WTC11 (cell line): ENCODE measurements at regions not wholly inside any gene's neighbourhood (a gene's known extent, or its start where the extent isn't known, plus 50 kb on each side); places are given as distances from the start of the nearest gene placed in this dataset.

Experiments used
- ATF1 ChIP-seq: sonication (generic); formaldehyde crosslinking; IDR thresholded peaks from 2 replicates; pipeline ENCODE4 v1.8.1; 2023; ENCODE audit warnings: mild to moderate bottlenecking, moderate library complexity, missing genetic modification reagents
- ATF3 ChIP-seq: sonication (generic); formaldehyde crosslinking; conservative IDR thresholded peaks from 2 replicates; pipeline ENCODE4 v1.8.1; 2022; ENCODE audit warnings: mild to moderate bottlenecking, missing genetic modification reagents
- ATF6 ChIP-seq: sonication (generic); formaldehyde crosslinking; IDR thresholded peaks from 2 replicates; pipeline ENCODE4 v1.8.1; 2023; ENCODE audit warnings: mild to moderate bottlenecking, missing genetic modification reagents
- CTCF ChIP-seq: fragments of 200-600 bp; IDR thresholded peaks from 2 replicates; pipeline ENCODE4 v1.8.0; 2022; ENCODE audit warnings: antibody characterized with exemption
- ESRRA ChIP-seq: sonication (generic); formaldehyde crosslinking; IDR thresholded peaks from 2 replicates; pipeline ENCODE4 v1.8.1; 2022; ENCODE audit warnings: mild to moderate bottlenecking, missing genetic modification reagents, borderline replicate concordance
- JUN ChIP-seq: sonication (generic); formaldehyde crosslinking; IDR thresholded peaks from 2 replicates; pipeline ENCODE4 v1.8.0; 2023; ENCODE audit warnings: mild to moderate bottlenecking, missing genetic modification reagents
- SP1 ChIP-seq: sonication (generic); formaldehyde crosslinking; conservative IDR thresholded peaks from 2 replicates; pipeline ENCODE4 v1.8.1; 2022; ENCODE audit warnings: missing genetic modification reagents
- USF1 ChIP-seq: sonication (generic); formaldehyde crosslinking; IDR thresholded peaks from 2 replicates; pipeline ENCODE4 v1.8.0; 2022; ENCODE audit warnings: mild to moderate bottlenecking, missing genetic modification reagents
- USF2 ChIP-seq: sonication (generic); formaldehyde crosslinking; IDR thresholded peaks from 2 replicates; pipeline ENCODE4 v1.8.1; 2023; ENCODE audit warnings: mild to moderate bottlenecking, missing genetic modification reagents, moderate library complexity

GRCh38 chr2:59930430-59930829 lies 623.0 kb downstream of the BCL11A start:
- TF ChIP-seq CTCF, result no peak
- TF ChIP-seq ATF1 (CRISPR knock-in tag), result no peak
- TF ChIP-seq ATF3 (CRISPR knock-in tag), result no peak
- no peak for TF ChIP-seq USF1
- no peak for TF ChIP-seq ATF6
- no peak for TF ChIP-seq JUN (CRISPR knock-in tag)
- TF ChIP-seq ESRRA, result no peak
- TF ChIP-seq SP1 (CRISPR knock-in tag), result no peak
- TF ChIP-seq USF2 (CRISPR knock-in tag), result no peak
